B cell (primary cell): ENCODE measurements at regions not wholly inside any gene's neighbourhood (a gene's known extent, or its start where the extent isn't known, plus 50 kb on each side); places are given as distances from the start of the nearest gene placed in this dataset.

ENCODE experiments used
- ATAC-seq: fragments of 200-7000 bp; cut with Tn5 transposase; one replicate; pipeline ENCODE4 v1.10.0; 2021; ENCODE audit warnings: low read depth, mild to moderate bottlenecking, moderate number of reproducible peaks, moderate library complexity
- CTCF ChIA-PET: fragments of 350-600 bp; sonication (Branson Sonifier 250); formaldehyde crosslinking; loops from one replicate; lab custom pipeline; 2021; ENCODE audit warnings: antibody characterized with exemption, inconsistent platforms; lab: Charles Lee
- POLR2A ChIA-PET: fragments of 350-600 bp; sonication (Branson Sonifier 250); formaldehyde crosslinking; loops from one replicate; lab custom pipeline; 2021; ENCODE audit warnings: antibody characterized with exemption; lab: Charles Lee
- DNase-seq: peaks from one replicate; pipeline ENCODE4 v3.0.0; 2013
- H2AFZ ChIP-seq: 2 replicates; pipeline ENCODE4 v1.6.1; 2012; ENCODE audit warnings: mild to moderate bottlenecking, low read depth, low read length; ENCODE audit not compliant: insufficient read depth, poor library complexity, severe bottlenecking
- H3K27ac ChIP-seq, 2 donors: 1 replicate in 1 of 2; 2 replicates in 1 of 2; pipeline ENCODE4 v1.5.1; 2012 to 2013; ENCODE audit warnings: low read length in 2 of 2, mild to moderate bottlenecking in 2 of 2, moderate library complexity in 1 of 2
- H3K27me3 ChIP-seq, 4 experiments: fragments of 200-600 bp in 1 of 4; sonication (generic) in 1 of 4; replicated peaks in 1 of 4; 1 replicate in 2 of 4; 2 replicates in 2 of 4; pipeline versions ENCODE4 v1.6.1 to v1.7.0; 2013 to 2016; ENCODE audit warnings: low read length in 3 of 4, mild to moderate bottlenecking in 2 of 4, mixed read lengths in 1 of 4, moderate library complexity in 1 of 4; ENCODE audit not compliant: insufficient read depth in 4 of 4, control insufficient read depth in 3 of 4; ENCODE audit errors: control extremely low read depth in 1 of 4
- H3K36me3 ChIP-seq, 2 experiments: replicated peaks in 1 of 2; 1 replicate in 1 of 2; 2 replicates in 1 of 2; pipeline versions ENCODE4 v1.6.1 to v1.7.1; 2013; ENCODE audit warnings: low read length in 1 of 2; ENCODE audit not compliant: insufficient read depth in 2 of 2, control insufficient read depth in 1 of 2; ENCODE audit errors: control extremely low read depth in 1 of 2, extremely low read depth in 1 of 2
- H3K4me1 ChIP-seq, 2 donors: fragments of 200-600 bp in 1 of 2; sonication (generic) in 1 of 2; 1 replicate in 1 of 2; 2 replicates in 1 of 2; pipeline versions ENCODE4 v1.5.1 to v1.6.1; 2013 to 2017; ENCODE audit warnings: low read length in 2 of 2; ENCODE audit not compliant: control insufficient read depth in 2 of 2, insufficient read depth in 2 of 2
- H3K4me2 ChIP-seq: replicated peaks from 2 replicates; pipeline ENCODE3; 2012; ENCODE audit warnings: mild to moderate bottlenecking, low read depth, low read length; ENCODE audit not compliant: poor library complexity, severe bottlenecking
- H3K4me3 ChIP-seq, 5 experiments: fragments of 200-600 bp in 1 of 5; sonication (generic) in 1 of 5; 1 replicate in 3 of 5; 2 replicates in 2 of 5; pipeline versions ENCODE4 v1.5.1 to v1.7.0; 2011 to 2016; ENCODE audit warnings: low read length in 4 of 5, mild to moderate bottlenecking in 4 of 5, low read depth in 2 of 5, control low read depth in 1 of 5, moderate library complexity in 1 of 5; ENCODE audit not compliant: insufficient read depth in 1 of 5; ENCODE audit errors: control extremely low read depth in 1 of 5, extremely low read depth in 1 of 5
- H3K79me2 ChIP-seq: fragments of 200-600 bp; sonication (generic); one replicate; pipeline ENCODE4 v1.6.0; 2016; ENCODE audit warnings: low read length; ENCODE audit not compliant: control insufficient read depth, insufficient read depth
- H3K9ac ChIP-seq: fragments of 200-600 bp; sonication (generic); 2 replicates; pipeline ENCODE4 v1.6.1; 2017; ENCODE audit warnings: mild to moderate bottlenecking, low read length, moderate library complexity
- H3K9me3 ChIP-seq, 3 donors: one replicate each; pipeline versions ENCODE4 v1.6.1 to v1.7.1; 2013; ENCODE audit warnings: low read length in 2 of 3; ENCODE audit not compliant: control insufficient read depth in 2 of 3, insufficient read depth in 1 of 3; ENCODE audit errors: control extremely low read depth in 1 of 3
- H4K20me1 ChIP-seq: 2 replicates; pipeline ENCODE4 v1.6.0; 2012; ENCODE audit warnings: mild to moderate bottlenecking, low read length; ENCODE audit not compliant: insufficient read depth, control insufficient read depth, poor library complexity, severe bottlenecking
- H3K27ac Mint-ChIP-seq: one replicate; pipeline ENCODE4 v1.8.0; 2021; ENCODE audit warnings: mixed read lengths
- H3K27me3 Mint-ChIP-seq: one replicate; pipeline ENCODE4 v1.8.0; 2021; ENCODE audit warnings: mixed read lengths
- H3K4me1 Mint-ChIP-seq: one replicate; pipeline ENCODE4 v1.8.0; 2021; ENCODE audit warnings: mixed read lengths
- H3K4me3 Mint-ChIP-seq: one replicate; pipeline ENCODE4 v1.8.0; 2021; ENCODE audit warnings: mixed read lengths
- H3K9me3 Mint-ChIP-seq: one replicate; pipeline ENCODE4 v1.8.0; 2022; ENCODE audit warnings: mixed read lengths; ENCODE audit not compliant: insufficient read depth
- EZH2 ChIP-seq: IDR thresholded peaks from 2 replicates; pipeline ENCODE4 v1.6.1; 2012; ENCODE audit warnings: borderline replicate concordance, low read depth, mild to moderate bottlenecking, moderate library complexity, low read length; ENCODE audit not compliant: insufficient read depth, poor library complexity, severe bottlenecking
- WGBS: methylation state at CpG from one replicate; pipeline ENCODE4 v1.1.5; 2013; ENCODE audit warnings: missing lambda C conversion rate; ENCODE audit not compliant: insufficient coverage; 5-methylcytosine and 5-hydroxymethylcytosine counted together
- intact Hi-C: fragments of 100-400 bp; cut with micrococcal nuclease; formaldehyde crosslinking; loops from one replicate; pipeline ENCODE4 v1.10.0; 2022
- TF ChIP-seq, protein P1 (sequence below): fragments of 200-600 bp; IDR thresholded peaks from one replicate; pipeline ENCODE4 v1.8.0; 2022; ENCODE audit warnings: antibody characterized with exemption, mild to moderate bottlenecking

DNA sequence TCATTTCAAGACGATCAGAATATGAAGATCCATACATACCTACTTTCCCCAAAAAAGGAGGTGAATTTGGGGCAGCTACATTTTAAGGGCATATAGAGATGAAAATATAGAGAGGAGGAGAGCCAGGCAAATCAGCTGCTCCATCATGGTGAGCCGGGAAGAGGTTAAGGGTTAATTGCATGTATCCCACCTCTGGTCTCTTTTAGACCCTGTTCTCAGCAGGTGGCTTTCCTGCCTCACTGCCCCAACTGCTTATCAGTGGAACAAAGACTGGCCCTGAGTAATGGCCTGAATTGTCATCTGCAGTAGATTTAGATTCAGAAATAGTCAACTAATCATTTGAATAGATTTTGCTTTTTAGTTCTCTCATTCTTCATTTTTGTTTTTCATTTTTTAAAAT, 206.6 kb downstream of the SPRY2 start:
- POLR2A ChIA-PET, result no interaction called here
- no peaks in the 10 kb centered on the region for H3K9me3 Mint-ChIP-seq
- ATAC-seq (no peak), DNase-seq (no peak)
- intact Hi-C loops, result no loop called here
- no CpG with 5 or more reads among the region's 2 CpGs for WGBS
- no peak overlapping the region for H2AFZ ChIP-seq
- TF ChIP-seq, protein P1, sequence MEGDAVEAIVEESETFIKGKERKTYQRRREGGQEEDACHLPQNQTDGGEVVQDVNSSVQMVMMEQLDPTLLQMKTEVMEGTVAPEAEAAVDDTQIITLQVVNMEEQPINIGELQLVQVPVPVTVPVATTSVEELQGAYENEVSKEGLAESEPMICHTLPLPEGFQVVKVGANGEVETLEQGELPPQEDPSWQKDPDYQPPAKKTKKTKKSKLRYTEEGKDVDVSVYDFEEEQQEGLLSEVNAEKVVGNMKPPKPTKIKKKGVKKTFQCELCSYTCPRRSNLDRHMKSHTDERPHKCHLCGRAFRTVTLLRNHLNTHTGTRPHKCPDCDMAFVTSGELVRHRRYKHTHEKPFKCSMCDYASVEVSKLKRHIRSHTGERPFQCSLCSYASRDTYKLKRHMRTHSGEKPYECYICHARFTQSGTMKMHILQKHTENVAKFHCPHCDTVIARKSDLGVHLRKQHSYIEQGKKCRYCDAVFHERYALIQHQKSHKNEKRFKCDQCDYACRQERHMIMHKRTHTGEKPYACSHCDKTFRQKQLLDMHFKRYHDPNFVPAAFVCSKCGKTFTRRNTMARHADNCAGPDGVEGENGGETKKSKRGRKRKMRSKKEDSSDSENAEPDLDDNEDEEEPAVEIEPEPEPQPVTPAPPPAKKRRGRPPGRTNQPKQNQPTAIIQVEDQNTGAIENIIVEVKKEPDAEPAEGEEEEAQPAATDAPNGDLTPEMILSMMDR, result no peak
- no peak for TF ChIP-seq EZH2
- no peak overlapping the region for H3K9ac ChIP-seq
- H3K27ac ChIP-seq, result no peak overlapping the region
- no peaks in the 10 kb centered on the region for H3K36me3 ChIP-seq
- no peaks in the 10 kb centered on the region for H3K79me2 ChIP-seq
- H3K4me1 ChIP-seq, result no peaks in the 10 kb centered on the region
- no peaks in the 10 kb centered on the region for H4K20me1 ChIP-seq
- CTCF ChIA-PET, result no interaction called here
- H3K4me1 Mint-ChIP-seq, result no peaks in the 10 kb centered on the region
- H3K4me3 Mint-ChIP-seq, result no peak overlapping the region
- no peaks in the 10 kb centered on the region for H3K27me3 ChIP-seq
- H3K4me3 ChIP-seq, result no peak overlapping the region
- H3K27ac Mint-ChIP-seq, result no peak overlapping the region
- H3K27me3 Mint-ChIP-seq, result no peaks in the 10 kb centered on the region
- no peak overlapping the region for H3K4me2 ChIP-seq
- H3K9me3 ChIP-seq, result no peaks in the 10 kb centered on the region

DNA sequence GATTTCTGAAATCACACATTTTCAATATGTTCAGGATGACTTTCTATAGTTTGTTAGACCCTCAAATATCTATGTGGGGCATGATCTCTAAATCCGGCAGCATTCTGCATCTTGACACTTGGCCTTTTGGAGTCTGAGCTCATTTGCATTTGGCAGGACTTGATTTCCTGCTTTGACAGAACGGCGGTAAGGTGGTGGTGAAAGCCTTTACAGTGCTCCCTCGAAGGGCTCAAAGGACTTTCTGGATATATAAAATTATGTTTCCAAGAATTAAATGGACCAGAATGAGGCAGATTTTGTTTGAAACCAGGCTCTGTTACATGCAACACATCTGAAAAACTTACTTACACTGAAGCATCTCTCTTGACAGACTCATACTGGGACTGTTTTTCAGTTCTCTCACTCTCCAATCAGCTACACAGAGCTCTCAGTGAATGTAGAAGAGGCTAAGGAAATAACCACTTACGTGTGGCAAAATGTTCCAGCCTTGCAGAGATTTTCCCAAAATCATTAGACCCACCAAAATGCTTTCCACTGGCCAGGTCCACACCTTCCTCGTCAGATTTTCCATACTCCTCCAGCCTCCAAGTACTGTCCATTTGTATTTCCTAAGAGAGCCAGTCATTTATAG, 207.2 kb downstream of the SPRY2 start:
- ATAC-seq, result no peak
- no peak overlapping the region for H2AFZ ChIP-seq
- WGBS, result 46% methylated on average over 2 of the region's 6 CpGs
- no peaks in the 10 kb centered on the region for H3K36me3 ChIP-seq
- H3K27me3 Mint-ChIP-seq, result no peaks in the 10 kb centered on the region
- intact Hi-C loops, result no loop called here
- H3K79me2 ChIP-seq, result no peaks in the 10 kb centered on the region
- no peak overlapping the region for H3K27ac Mint-ChIP-seq
- no peak overlapping the region for H3K4me3 ChIP-seq
- no peak for DNase-seq
- H3K9ac ChIP-seq, result no peak overlapping the region
- H3K9me3 Mint-ChIP-seq, result no peaks in the 10 kb centered on the region
- H3K27me3 ChIP-seq, result no peaks in the 10 kb centered on the region
- no peak overlapping the region for H3K4me2 ChIP-seq
- no peaks in the 10 kb centered on the region for H3K4me1 ChIP-seq
- H3K27ac ChIP-seq, result no peak overlapping the region
- ChIA-PET CTCF (no interaction called here), POLR2A (no interaction called here)
- no peaks in the 10 kb centered on the region for H3K4me1 Mint-ChIP-seq
- TF ChIP-seq, protein P1, result no peak
- no peak for TF ChIP-seq EZH2
- no peaks in the 10 kb centered on the region for H3K9me3 ChIP-seq
- no peak overlapping the region for H3K4me3 Mint-ChIP-seq
- H4K20me1 ChIP-seq, result no peaks in the 10 kb centered on the region
